Pons (tissue), 1 donor: ENCODE measurements at regions not wholly inside any gene's neighbourhood (a gene's known extent, or its start where the extent isn't known, plus 50 kb on each side); places are given as distances from the start of the nearest gene placed in this dataset.
"Not testable (repeated sequence)": the region's sequence is repeated elsewhere in the genome, so short reads cannot be mapped to it uniquely, and the experiment has no call there.

Experiments used
- DNase-seq: peaks from one replicate; pipeline ENCODE4 v3.0.0-alpha.2; 2016; ENCODE audit warnings: low spot score

GRCh38 chr16:11414815-11415775 lies 69.8 kb downstream of the RMI2 start:
- DNase-seq: no peak

- DNase-seq: no peak
Measured at GRCh38 chr16:11416228-11417001, 71.2 kb downstream of the RMI2 start.

- no peak for DNase-seq
Measured at GRCh38 chr16:11417487-11417886, 72.2 kb downstream of the RMI2 start.

GRCh38 chr16:11418506-11418905 lies 73.2 kb downstream of the RMI2 start:
- DNase-seq: no peak

- DNase-seq: not testable (repeated sequence)
Measured at GRCh38 chr16:11420067-11420466, 74.8 kb downstream of the RMI2 start.

- no peak for DNase-seq
Measured at GRCh38 chr16:11420895-11421294, 75.6 kb downstream of the RMI2 start.

- no peak for DNase-seq
Measured at GRCh38 chr16:11422381-11423314, 77.4 kb downstream of the RMI2 start.

- DNase-seq: no peak
Measured at GRCh38 chr16:11423315-11424117, 78.3 kb downstream of the RMI2 start.

GRCh38 chr16:11424118-11424460 lies 78.8 kb downstream of the RMI2 start:
- DNase-seq: no peak

- no peak for DNase-seq
Measured at GRCh38 chr16:11425140-11425539, 79.9 kb downstream of the RMI2 start.

GRCh38 chr16:11428623-11428953 lies 83.3 kb downstream of the RMI2 start:
- no peak for DNase-seq

GRCh38 chr16:11429123-11429522 lies 83.9 kb downstream of the RMI2 start:
- DNase-seq: no peak

GRCh38 chr16:11429823-11430222 lies 84.6 kb downstream of the RMI2 start:
- DNase-seq: no peak

- DNase-seq: no peak
Measured at GRCh38 chr16:11430601-11431317, 85.5 kb downstream of the RMI2 start.

- no peak for DNase-seq
Measured at GRCh38 chr16:11431915-11432465, 86.7 kb downstream of the RMI2 start.

GRCh38 chr16:11432856-11433395 lies 87.7 kb downstream of the RMI2 start:
- DNase-seq: peak; percentile 10

- DNase-seq: no peak
Measured at GRCh38 chr16:11435576-11435975, 90.3 kb downstream of the RMI2 start.

GRCh38 chr16:11437069-11437468 lies 91.8 kb downstream of the RMI2 start:
- DNase-seq: no peak

GRCh38 chr16:11439790-11440656 lies 94.8 kb downstream of the RMI2 start:
- no peak for DNase-seq
